ENCODE measurements at regions not wholly inside any gene's neighbourhood (a gene's known extent, or its start where the extent isn't known, plus 50 kb on each side); places are given as distances from the start of the nearest gene placed in this dataset.

DNA sequence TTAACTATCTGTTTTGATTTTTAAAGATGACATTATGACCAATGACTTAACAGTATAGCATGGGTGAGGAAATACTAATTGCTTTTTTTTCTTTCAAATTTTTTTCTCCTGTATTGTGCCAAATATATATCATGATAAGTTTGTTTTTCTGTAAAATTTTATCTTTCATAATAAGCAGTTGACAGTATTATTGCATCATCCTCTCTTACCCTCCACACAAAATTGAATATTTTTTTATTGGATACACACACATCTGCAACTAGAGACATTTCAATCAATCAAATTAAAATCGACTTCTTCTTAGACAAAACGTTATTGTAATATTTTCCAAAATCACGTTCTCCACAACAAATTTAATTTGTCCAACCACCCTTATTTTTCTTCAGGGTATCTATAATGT, 330.4 kb upstream of the BRINP3 start:
- no peak for TF ChIP-seq RFX5 (IDR thresholded peaks at IDR 0.05; ENCODE audit: low read depth, low read length)
- TF ChIP-seq, protein P1, sequence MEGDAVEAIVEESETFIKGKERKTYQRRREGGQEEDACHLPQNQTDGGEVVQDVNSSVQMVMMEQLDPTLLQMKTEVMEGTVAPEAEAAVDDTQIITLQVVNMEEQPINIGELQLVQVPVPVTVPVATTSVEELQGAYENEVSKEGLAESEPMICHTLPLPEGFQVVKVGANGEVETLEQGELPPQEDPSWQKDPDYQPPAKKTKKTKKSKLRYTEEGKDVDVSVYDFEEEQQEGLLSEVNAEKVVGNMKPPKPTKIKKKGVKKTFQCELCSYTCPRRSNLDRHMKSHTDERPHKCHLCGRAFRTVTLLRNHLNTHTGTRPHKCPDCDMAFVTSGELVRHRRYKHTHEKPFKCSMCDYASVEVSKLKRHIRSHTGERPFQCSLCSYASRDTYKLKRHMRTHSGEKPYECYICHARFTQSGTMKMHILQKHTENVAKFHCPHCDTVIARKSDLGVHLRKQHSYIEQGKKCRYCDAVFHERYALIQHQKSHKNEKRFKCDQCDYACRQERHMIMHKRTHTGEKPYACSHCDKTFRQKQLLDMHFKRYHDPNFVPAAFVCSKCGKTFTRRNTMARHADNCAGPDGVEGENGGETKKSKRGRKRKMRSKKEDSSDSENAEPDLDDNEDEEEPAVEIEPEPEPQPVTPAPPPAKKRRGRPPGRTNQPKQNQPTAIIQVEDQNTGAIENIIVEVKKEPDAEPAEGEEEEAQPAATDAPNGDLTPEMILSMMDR (conservative IDR thresholded peaks at IDR 0.05; ENCODE audit: low read depth, low read length) = no peak
- TF ChIP-seq POLR2A (IDR thresholded peaks at IDR 0.05; ENCODE audit: low read depth, low read length) = no peak
- TF ChIP-seq, protein P2, sequence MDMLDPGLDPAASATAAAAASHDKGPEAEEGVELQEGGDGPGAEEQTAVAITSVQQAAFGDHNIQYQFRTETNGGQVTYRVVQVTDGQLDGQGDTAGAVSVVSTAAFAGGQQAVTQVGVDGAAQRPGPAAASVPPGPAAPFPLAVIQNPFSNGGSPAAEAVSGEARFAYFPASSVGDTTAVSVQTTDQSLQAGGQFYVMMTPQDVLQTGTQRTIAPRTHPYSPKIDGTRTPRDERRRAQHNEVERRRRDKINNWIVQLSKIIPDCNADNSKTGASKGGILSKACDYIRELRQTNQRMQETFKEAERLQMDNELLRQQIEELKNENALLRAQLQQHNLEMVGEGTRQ (IDR thresholded peaks at IDR 0.05; ENCODE audit: low read depth, low read length) = no peak
- TF ChIP-seq CEBPB (IDR thresholded peaks at IDR 0.05; ENCODE audit: low read depth, low read length) = peak; percentile 75
- TF ChIP-seq MAZ (IDR thresholded peaks at IDR 0.05; ENCODE audit: borderline replicate concordance, low read depth, low read length) = no peak
- no peak for TF ChIP-seq RCOR1 (IDR thresholded peaks at IDR 0.05; ENCODE audit: insufficient replicate concordance, low read length)

Measured in IMR-90 (cell line).